GF-D8 (cell line): ENCODE measurements at regions not wholly inside any gene's neighbourhood (a gene's known extent, or its start where the extent isn't known, plus 50 kb on each side); places are given as distances from the start of the nearest gene placed in this dataset.

Source experiments
- DNase-seq: peaks from one replicate; lab custom pipeline; 2025; lab: John Stamatoyannopoulos, UW

GRCh38 chr1:218938259-218938658, 235.4 kb upstream of the LYPLAL1 start:
- no peak for DNase-seq

GRCh38 chr1:218939095-218939494, 234.6 kb upstream of the LYPLAL1 start:
- no peak for DNase-seq

- no peak for DNase-seq
These were observed 231.2 kb upstream of the LYPLAL1 start for GRCh38 chr1:218942431-218942830.

GRCh38 chr1:218943371-218943770, 230.3 kb upstream of the LYPLAL1 start:
- no peak for DNase-seq

GRCh38 chr1:218945050-218945449, 228.6 kb upstream of the LYPLAL1 start:
- no peak for DNase-seq

GRCh38 chr1:218946147-218946546, 227.5 kb upstream of the LYPLAL1 start:
- no peak for DNase-seq

GRCh38 chr1:218948446-218948845, 225.2 kb upstream of the LYPLAL1 start:
- DNase-seq: no peak

GRCh38 chr1:218953386-218953785, 220.3 kb upstream of the LYPLAL1 start:
- no peak for DNase-seq

GRCh38 chr1:218957971-218958370, 215.7 kb upstream of the LYPLAL1 start:
- DNase-seq: no peak

- DNase-seq: no peak
These were observed 213.9 kb upstream of the LYPLAL1 start for GRCh38 chr1:218959784-218960183.

- DNase-seq: no peak
These were observed 209.1 kb upstream of the LYPLAL1 start for GRCh38 chr1:218964471-218965185.

GRCh38 chr1:218965821-218966220, 207.9 kb upstream of the LYPLAL1 start:
- no peak for DNase-seq

- no peak for DNase-seq
These were observed 206.4 kb upstream of the LYPLAL1 start for GRCh38 chr1:218967254-218967653.

GRCh38 chr1:218967836-218968235, 205.8 kb upstream of the LYPLAL1 start:
- no peak for DNase-seq

GRCh38 chr1:218969006-218969405, 204.7 kb upstream of the LYPLAL1 start:
- no peak for DNase-seq

GRCh38 chr1:218970397-218970990, 203.2 kb upstream of the LYPLAL1 start:
- DNase-seq: no peak

GRCh38 chr1:218971156-218971555, 202.5 kb upstream of the LYPLAL1 start:
- DNase-seq: no peak

GRCh38 chr1:218980881-218981280, 192.8 kb upstream of the LYPLAL1 start:
- no peak for DNase-seq

- no peak for DNase-seq
These were observed 191.2 kb upstream of the LYPLAL1 start for GRCh38 chr1:218982482-218982881.

- DNase-seq: no peak
These were observed 190.2 kb upstream of the LYPLAL1 start for GRCh38 chr1:218983433-218983832.

GRCh38 chr1:218983848-218984247, 189.8 kb upstream of the LYPLAL1 start:
- no peak for DNase-seq

- no peak for DNase-seq
These were observed 188.2 kb upstream of the LYPLAL1 start for GRCh38 chr1:218985424-218985984.

GRCh38 chr1:218986816-218987215, 186.9 kb upstream of the LYPLAL1 start:
- no peak for DNase-seq

GRCh38 chr1:218990019-218990418, 183.7 kb upstream of the LYPLAL1 start:
- DNase-seq: no peak
